Mesothelial cell of epicardium (in vitro differentiated cells): ENCODE measurements at regions not wholly inside any gene's neighbourhood (a gene's known extent, or its start where the extent isn't known, plus 50 kb on each side); places are given as distances from the start of the nearest gene placed in this dataset.

Source experiments
- DNase-seq, 2 experiments: peaks; one replicate each; pipeline ENCODE4 v3.0.0; 2021; ENCODE audit warnings: low spot score in 2 of 2; ENCODE audit not compliant: unreplicated experiment in 2 of 2
- H3K27ac Mint-ChIP-seq: 2 replicates; pipeline ENCODE4 v1.8.0; 2021; ENCODE audit warnings: mixed read lengths
- H3K27me3 Mint-ChIP-seq: 2 replicates; pipeline ENCODE4 v1.8.0; 2021; ENCODE audit warnings: low read depth, mixed read lengths
- H3K36me3 Mint-ChIP-seq: 2 replicates; pipeline ENCODE4 v1.8.0; 2021; ENCODE audit warnings: mixed read lengths
- H3K4me1 Mint-ChIP-seq: 2 replicates; pipeline ENCODE4 v1.8.0; 2021; ENCODE audit warnings: mixed read lengths
- H3K4me3 Mint-ChIP-seq: 2 replicates; pipeline ENCODE4 v1.8.0; 2021; ENCODE audit warnings: mild to moderate bottlenecking, moderate library complexity, mixed read lengths
- H3K9me3 Mint-ChIP-seq: 2 replicates; pipeline ENCODE4 v1.8.0; 2021; ENCODE audit warnings: mixed read lengths
- TF ChIP-seq, protein P1 (sequence below): fragments of 200-600 bp; sonication (generic); IDR thresholded peaks from one replicate; pipeline ENCODE4 v1.5.0; 2021; ENCODE audit warnings: antibody characterized with exemption; ENCODE audit not compliant: unreplicated experiment

DNA sequence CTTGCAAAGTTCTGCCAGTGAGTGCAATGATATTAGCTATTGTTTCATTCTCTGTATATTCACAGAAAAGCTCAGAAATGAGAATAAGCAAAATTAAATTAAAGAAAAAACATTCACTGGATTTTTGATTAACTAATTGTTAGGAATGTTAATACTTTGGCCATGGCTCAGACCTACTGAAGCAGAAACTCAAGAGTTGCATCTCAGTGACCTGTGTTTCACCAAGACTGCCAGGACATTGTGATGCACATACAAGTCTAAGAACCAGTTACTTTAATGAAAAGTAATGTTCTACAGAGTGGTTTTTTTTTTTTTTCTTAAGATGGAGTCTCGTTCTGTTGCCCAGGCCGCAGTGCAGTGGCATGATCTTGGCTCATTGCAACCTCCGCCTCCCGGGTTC, 464.9 kb upstream of the NMUR2 start:
- no peaks in the 10 kb centered on the region for H3K36me3 Mint-ChIP-seq
- H3K4me3 Mint-ChIP-seq, result no peak overlapping the region
- peaks cover 7% of the 10 kb centered on the region for H3K9me3 Mint-ChIP-seq
- no peaks in the 10 kb centered on the region for H3K4me1 Mint-ChIP-seq
- no peaks in the 10 kb centered on the region for H3K27me3 Mint-ChIP-seq
- DNase-seq, result no peak
- TF ChIP-seq, protein P1, sequence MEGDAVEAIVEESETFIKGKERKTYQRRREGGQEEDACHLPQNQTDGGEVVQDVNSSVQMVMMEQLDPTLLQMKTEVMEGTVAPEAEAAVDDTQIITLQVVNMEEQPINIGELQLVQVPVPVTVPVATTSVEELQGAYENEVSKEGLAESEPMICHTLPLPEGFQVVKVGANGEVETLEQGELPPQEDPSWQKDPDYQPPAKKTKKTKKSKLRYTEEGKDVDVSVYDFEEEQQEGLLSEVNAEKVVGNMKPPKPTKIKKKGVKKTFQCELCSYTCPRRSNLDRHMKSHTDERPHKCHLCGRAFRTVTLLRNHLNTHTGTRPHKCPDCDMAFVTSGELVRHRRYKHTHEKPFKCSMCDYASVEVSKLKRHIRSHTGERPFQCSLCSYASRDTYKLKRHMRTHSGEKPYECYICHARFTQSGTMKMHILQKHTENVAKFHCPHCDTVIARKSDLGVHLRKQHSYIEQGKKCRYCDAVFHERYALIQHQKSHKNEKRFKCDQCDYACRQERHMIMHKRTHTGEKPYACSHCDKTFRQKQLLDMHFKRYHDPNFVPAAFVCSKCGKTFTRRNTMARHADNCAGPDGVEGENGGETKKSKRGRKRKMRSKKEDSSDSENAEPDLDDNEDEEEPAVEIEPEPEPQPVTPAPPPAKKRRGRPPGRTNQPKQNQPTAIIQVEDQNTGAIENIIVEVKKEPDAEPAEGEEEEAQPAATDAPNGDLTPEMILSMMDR, result no peak
- no peak overlapping the region for H3K27ac Mint-ChIP-seq

DNA sequence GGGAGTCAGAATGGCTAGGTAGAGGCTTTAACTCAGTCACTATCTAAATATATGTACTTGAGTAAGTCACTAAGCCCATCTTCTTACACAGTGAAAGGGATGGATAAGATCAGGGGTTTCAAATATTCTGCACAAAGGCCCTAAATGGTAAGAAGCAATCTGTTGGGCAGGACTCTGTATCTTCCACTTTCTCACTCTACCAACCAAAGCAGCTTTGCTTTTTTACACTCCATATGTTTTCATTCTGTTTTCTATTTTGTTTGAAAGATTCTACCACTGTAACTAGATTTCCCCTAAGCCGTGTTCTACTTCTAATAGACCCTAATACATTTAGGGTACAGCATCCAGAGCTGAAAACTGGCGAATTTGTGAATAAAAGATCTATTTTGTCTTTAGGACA, 477.5 kb upstream of the NMUR2 start:
- Mint-ChIP-seq H3K9me3 (no peaks in the 10 kb centered on the region), H3K27ac (no peak overlapping the region), H3K4me3 (no peak overlapping the region), H3K4me1 (peaks cover 4% of the 10 kb centered on the region), H3K27me3 (peaks cover 2% of the 10 kb centered on the region), H3K36me3 (no peaks in the 10 kb centered on the region)
- no peak for DNase-seq
- TF ChIP-seq, protein P1, result no peak

DNA sequence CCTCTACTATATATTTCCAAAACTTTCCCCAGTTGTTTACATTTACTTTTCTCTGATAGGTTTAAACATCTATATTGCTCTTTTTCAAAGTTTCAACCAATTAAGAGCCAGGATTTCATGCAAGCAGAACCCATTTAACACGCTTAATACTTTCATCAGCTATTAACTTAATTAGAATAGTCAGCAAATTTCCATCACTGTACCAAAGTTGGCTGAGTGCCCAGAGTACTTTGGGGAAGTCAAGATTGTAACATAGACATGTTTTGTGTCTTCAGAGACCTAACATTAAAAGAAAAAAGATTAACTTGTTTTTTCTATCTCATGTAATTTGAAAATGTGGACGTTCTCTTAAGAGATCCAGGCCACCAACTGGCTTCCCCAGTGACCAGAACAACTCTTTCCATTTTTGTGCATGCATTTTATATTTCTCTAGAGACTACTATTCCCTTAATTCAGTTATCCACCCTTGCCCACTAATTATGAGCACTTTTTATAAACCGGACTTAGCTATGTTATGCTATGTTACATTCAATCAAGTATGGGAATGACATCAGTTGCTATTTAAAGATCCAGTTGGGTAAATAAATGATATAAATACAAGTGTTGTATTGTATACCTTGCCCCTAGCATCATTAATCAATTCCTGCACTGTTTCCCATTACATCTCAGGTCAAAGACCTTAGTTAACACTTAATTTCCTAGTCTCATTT, 478.1 kb upstream of the NMUR2 start:
- H3K4me3 Mint-ChIP-seq, result no peak overlapping the region
- peaks cover 4% of the 10 kb centered on the region for H3K4me1 Mint-ChIP-seq
- DNase-seq, result no peak

GRCh38 chr5:152884006-152884405, 478.9 kb upstream of the NMUR2 start:
- TF ChIP-seq, protein P1, result no peak
- Mint-ChIP-seq H3K4me1 (peaks cover 4% of the 10 kb centered on the region), H3K27ac (no peak overlapping the region), H3K27me3 (peaks cover 2% of the 10 kb centered on the region), H3K9me3 (no peaks in the 10 kb centered on the region), H3K4me3 (no peak overlapping the region), H3K36me3 (no peaks in the 10 kb centered on the region)
- DNase-seq, result no peak

More for the DNA sequence above, 478.1 kb upstream of the NMUR2 start:
- Mint-ChIP-seq H3K9me3 (no peaks in the 10 kb centered on the region), H3K27me3 (peaks cover 2% of the 10 kb centered on the region), H3K36me3 (no peaks in the 10 kb centered on the region), H3K27ac (no peak overlapping the region)
- TF ChIP-seq, protein P1, result no peak

DNA sequence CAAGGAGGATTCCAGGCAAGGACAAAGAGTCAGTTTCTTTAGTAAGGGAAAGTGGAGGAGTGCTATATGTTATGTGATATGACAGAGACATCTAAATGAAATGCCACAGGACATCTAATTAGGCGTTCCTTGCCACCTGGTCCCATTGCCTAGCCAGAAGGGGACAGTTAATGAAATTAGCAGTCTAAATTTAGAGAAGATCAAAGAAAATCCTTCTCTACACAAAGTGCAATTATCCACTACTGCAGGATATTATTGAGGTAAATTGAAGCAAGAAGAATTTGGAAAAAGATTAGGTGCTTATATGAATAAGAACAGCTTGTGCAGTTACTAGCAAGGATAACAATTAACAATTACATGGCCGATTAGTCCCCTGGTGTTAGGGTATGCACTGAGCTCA, 495.3 kb upstream of the NMUR2 start:
- TF ChIP-seq, protein P1, result no peak
- no peak for DNase-seq
- Mint-ChIP-seq H3K36me3 (no peaks in the 10 kb centered on the region), H3K9me3 (no peaks in the 10 kb centered on the region), H3K27ac (no peak overlapping the region), H3K4me3 (no peak overlapping the region), H3K27me3 (no peaks in the 10 kb centered on the region), H3K4me1 (no peaks in the 10 kb centered on the region)
